ENCODE measurements at regions not wholly inside any gene's neighbourhood (a gene's known extent, or its start where the extent isn't known, plus 50 kb on each side); places are given as distances from the start of the nearest gene placed in this dataset.

GRCh38 chr2:6139142-6139541 lies 447.0 kb downstream of the SOX11 start:
- TF ChIP-seq CTCF (IDR thresholded peaks at IDR 0.05; ENCODE audit: poor library complexity) (no peak), EZH2phosphoT487 (IDR thresholded peaks at IDR 0.05; ENCODE audit: low read depth, severe bottlenecking, unreplicated experiment) (no peak), EZH2 (IDR thresholded peaks at IDR 0.05; ENCODE audit: borderline replicate concordance) (no peak)

All from hepatocyte (in vitro differentiated cells).